Central memory CD8-positive, alpha-beta T cell (primary cell): ENCODE measurements at regions not wholly inside any gene's neighbourhood (a gene's known extent, or its start where the extent isn't known, plus 50 kb on each side); places are given as distances from the start of the nearest gene placed in this dataset.

Experiments used
- ATAC-seq: fragments of 150-1000 bp; cut with Tn5 transposase; replicated peaks from 2 replicates; pipeline ENCODE4 v1.10.0; 2022; ENCODE audit warnings: mild to moderate bottlenecking, moderate FRiP score, moderate number of reproducible peaks; ENCODE audit not compliant: poor library complexity, severe bottlenecking; ENCODE audit errors: extremely low read depth
- DNase-seq, 2 donors: peaks; one replicate each; pipeline ENCODE4 v3.0.0; 2021; ENCODE audit warnings: low spot score in 2 of 2
- H3K27ac Mint-ChIP-seq: one replicate; pipeline ENCODE4 v1.8.0; 2022; ENCODE audit warnings: low read depth, mild to moderate bottlenecking, moderate library complexity, mixed read lengths
- H3K27me3 Mint-ChIP-seq: one replicate; pipeline ENCODE4 v1.8.0; 2022; ENCODE audit warnings: mixed read lengths
- H3K36me3 Mint-ChIP-seq: one replicate; pipeline ENCODE4 v1.8.0; 2022; ENCODE audit warnings: mild to moderate bottlenecking, moderate library complexity, mixed read lengths; ENCODE audit not compliant: insufficient read depth
- H3K4me1 Mint-ChIP-seq: one replicate; pipeline ENCODE4 v1.8.0; 2022; ENCODE audit warnings: mixed read lengths
- H3K4me3 Mint-ChIP-seq: one replicate; pipeline ENCODE4 v1.8.0; 2022; ENCODE audit warnings: mild to moderate bottlenecking, moderate library complexity, mixed read lengths
- H3K9me3 Mint-ChIP-seq: one replicate; pipeline ENCODE4 v1.8.0; 2022; ENCODE audit warnings: mixed read lengths

- no peaks in the 10 kb centered on the region for H3K4me1 Mint-ChIP-seq
- no peak overlapping the region for H3K4me3 Mint-ChIP-seq
These were observed 304.8 kb upstream of the SORL1-AS1 start for GRCh38 chr11:121757480-121758125.

GRCh38 chr11:121755906-121756305 is 303.1 kb upstream of the SORL1-AS1 start:
- Mint-ChIP-seq H3K36me3 (no peaks in the 10 kb centered on the region), H3K4me3 (no peak overlapping the region), H3K27ac (no peak overlapping the region), H3K27me3 (no peaks in the 10 kb centered on the region), H3K4me1 (no peaks in the 10 kb centered on the region), H3K9me3 (no peaks in the 10 kb centered on the region)
- DNase-seq = no peak
- no peak for ATAC-seq

More at GRCh38 chr11:121757480-121758125, 304.8 kb upstream of the SORL1-AS1 start:
- Mint-ChIP-seq H3K9me3 (no peaks in the 10 kb centered on the region), H3K27ac (no peak overlapping the region), H3K27me3 (no peaks in the 10 kb centered on the region), H3K36me3 (no peaks in the 10 kb centered on the region)
- ATAC-seq (no peak), DNase-seq (no peak)

GRCh38 chr11:121755191-121755590 is 302.4 kb upstream of the SORL1-AS1 start:
- no peak for ATAC-seq
- no peak overlapping the region for H3K27ac Mint-ChIP-seq
- H3K4me3 Mint-ChIP-seq = no peak overlapping the region
- H3K9me3 Mint-ChIP-seq = no peaks in the 10 kb centered on the region
- H3K36me3 Mint-ChIP-seq = no peaks in the 10 kb centered on the region
- no peak for DNase-seq
- H3K27me3 Mint-ChIP-seq = peaks cover 2% of the 10 kb centered on the region
- no peaks in the 10 kb centered on the region for H3K4me1 Mint-ChIP-seq

- ATAC-seq (no peak), DNase-seq (no peak)
- H3K36me3 Mint-ChIP-seq = no peaks in the 10 kb centered on the region
- H3K4me3 Mint-ChIP-seq = no peak overlapping the region
- no peak overlapping the region for H3K27ac Mint-ChIP-seq
- H3K4me1 Mint-ChIP-seq = no peaks in the 10 kb centered on the region
- H3K27me3 Mint-ChIP-seq = peaks cover 8% of the 10 kb centered on the region
- no peaks in the 10 kb centered on the region for H3K9me3 Mint-ChIP-seq
These were observed 301.8 kb upstream of the SORL1-AS1 start for GRCh38 chr11:121754598-121754997.

GRCh38 chr11:121749691-121750090 is 296.9 kb upstream of the SORL1-AS1 start:
- peaks cover 2% of the 10 kb centered on the region for H3K36me3 Mint-ChIP-seq
- no peaks in the 10 kb centered on the region for H3K9me3 Mint-ChIP-seq
- no peaks in the 10 kb centered on the region for H3K4me1 Mint-ChIP-seq

GRCh38 chr11:121748068-121748467 is 295.3 kb upstream of the SORL1-AS1 start:
- Mint-ChIP-seq H3K36me3 (peaks cover 2% of the 10 kb centered on the region), H3K4me1 (no peaks in the 10 kb centered on the region), H3K27me3 (peaks cover 16% of the 10 kb centered on the region), H3K4me3 (no peak overlapping the region), H3K27ac (no peak overlapping the region), H3K9me3 (peaks cover 4% of the 10 kb centered on the region)
- DNase-seq (no peak), ATAC-seq (no peak)

More at GRCh38 chr11:121749691-121750090, 296.9 kb upstream of the SORL1-AS1 start:
- H3K27me3 Mint-ChIP-seq = peaks cover 16% of the 10 kb centered on the region
- ATAC-seq = no peak
- DNase-seq = no peak
- H3K27ac Mint-ChIP-seq = no peak overlapping the region
- no peak overlapping the region for H3K4me3 Mint-ChIP-seq

- peaks cover 2% of the 10 kb centered on the region for H3K36me3 Mint-ChIP-seq
- ATAC-seq (no peak), DNase-seq (no peak)
- no peak overlapping the region for H3K27ac Mint-ChIP-seq
- H3K4me1 Mint-ChIP-seq = no peaks in the 10 kb centered on the region
- no peak overlapping the region for H3K4me3 Mint-ChIP-seq
- peaks cover 4% of the 10 kb centered on the region for H3K9me3 Mint-ChIP-seq
- peaks cover 14% of the 10 kb centered on the region for H3K27me3 Mint-ChIP-seq
These were observed 290.5 kb upstream of the SORL1-AS1 start for GRCh38 chr11:121743285-121743684.

GRCh38 chr11:121741761-121742361 is 289.1 kb upstream of the SORL1-AS1 start:
- H3K27ac Mint-ChIP-seq = no peak overlapping the region

GRCh38 chr11:121741351-121741760 is 288.6 kb upstream of the SORL1-AS1 start:
- H3K27me3 Mint-ChIP-seq = peaks cover 33% of the 10 kb centered on the region
- DNase-seq (no peak), ATAC-seq (no peak)
- H3K36me3 Mint-ChIP-seq = peaks cover 2% of the 10 kb centered on the region
- H3K4me1 Mint-ChIP-seq = no peaks in the 10 kb centered on the region
- H3K9me3 Mint-ChIP-seq = peaks cover 4% of the 10 kb centered on the region
- H3K27ac Mint-ChIP-seq = no peak overlapping the region
- H3K4me3 Mint-ChIP-seq = no peak overlapping the region

More at GRCh38 chr11:121741761-121742361, 289.1 kb upstream of the SORL1-AS1 start:
- Mint-ChIP-seq H3K36me3 (peaks cover 2% of the 10 kb centered on the region), H3K4me1 (no peaks in the 10 kb centered on the region), H3K4me3 (no peak overlapping the region), H3K9me3 (peaks cover 4% of the 10 kb centered on the region), H3K27me3 (peaks cover 28% of the 10 kb centered on the region)
- no peak for ATAC-seq
- no peak for DNase-seq

- ATAC-seq (no peak), DNase-seq (no peak)
- no peaks in the 10 kb centered on the region for H3K4me1 Mint-ChIP-seq
- no peak overlapping the region for H3K27ac Mint-ChIP-seq
- peaks cover 4% of the 10 kb centered on the region for H3K9me3 Mint-ChIP-seq
- peaks cover 2% of the 10 kb centered on the region for H3K36me3 Mint-ChIP-seq
- H3K27me3 Mint-ChIP-seq = peaks cover 38% of the 10 kb centered on the region
- no peak overlapping the region for H3K4me3 Mint-ChIP-seq
These were observed 288.1 kb upstream of the SORL1-AS1 start for GRCh38 chr11:121740902-121741301.

- Mint-ChIP-seq H3K27me3 (peaks cover 51% of the 10 kb centered on the region), H3K4me3 (no peak overlapping the region), H3K4me1 (no peaks in the 10 kb centered on the region), H3K27ac (no peak overlapping the region), H3K9me3 (no peaks in the 10 kb centered on the region), H3K36me3 (no peaks in the 10 kb centered on the region)
- no peak for DNase-seq
- no peak for ATAC-seq
These were observed 281.1 kb upstream of the SORL1-AS1 start for GRCh38 chr11:121733858-121734257.

GRCh38 chr11:121727942-121728341 is 275.2 kb upstream of the SORL1-AS1 start:
- no peak overlapping the region for H3K4me3 Mint-ChIP-seq
- no peaks in the 10 kb centered on the region for H3K36me3 Mint-ChIP-seq
- no peaks in the 10 kb centered on the region for H3K9me3 Mint-ChIP-seq
- peaks cover 26% of the 10 kb centered on the region for H3K27me3 Mint-ChIP-seq
- DNase-seq = no peak
- H3K27ac Mint-ChIP-seq = no peak overlapping the region
- no peak for ATAC-seq
- no peaks in the 10 kb centered on the region for H3K4me1 Mint-ChIP-seq

- Mint-ChIP-seq H3K27ac (no peak overlapping the region), H3K9me3 (peaks cover 6% of the 10 kb centered on the region), H3K4me3 (no peak overlapping the region), H3K27me3 (peaks cover 48% of the 10 kb centered on the region), H3K4me1 (no peaks in the 10 kb centered on the region), H3K36me3 (no peaks in the 10 kb centered on the region)
- no peak for DNase-seq
- no peak for ATAC-seq
These were observed 270.5 kb upstream of the SORL1-AS1 start for GRCh38 chr11:121723246-121723741.
